Naive B cell (primary cell): ENCODE measurements at regions not wholly inside any gene's neighbourhood (a gene's known extent, or its start where the extent isn't known, plus 50 kb on each side); places are given as distances from the start of the nearest gene placed in this dataset.
"Not testable (repeated sequence)": the region's sequence is repeated elsewhere in the genome, so short reads cannot be mapped to it uniquely, and the experiment has no call there.

Experiments used
- ATAC-seq, 2 donors: fragments of 150-1000 bp; cut with Tn5 transposase; 2 replicates each; pipeline ENCODE4 v1.10.0; 2021; ENCODE audit warnings: low read depth in 2 of 2, mild to moderate bottlenecking in 2 of 2, moderate library complexity in 2 of 2
- DNase-seq: peaks from one replicate; pipeline ENCODE4 v3.0.0; 2022
- H3K27ac Mint-ChIP-seq, 6 donors: one replicate each; pipeline ENCODE4 v1.8.0; 2020 to 2022; ENCODE audit warnings: mild to moderate bottlenecking in 6 of 6, mixed read lengths in 6 of 6, moderate library complexity in 5 of 6, inconsistent platforms in 2 of 6
- H3K27me3 Mint-ChIP-seq, 3 donors: one replicate each; pipeline ENCODE4 v1.8.0; 2021 to 2022; ENCODE audit warnings: mixed read lengths in 3 of 3, mild to moderate bottlenecking in 1 of 3
- H3K36me3 Mint-ChIP-seq, 2 donors: one replicate each; pipeline ENCODE4 v1.8.0; 2020 to 2022; ENCODE audit warnings: mixed read lengths in 2 of 2, inconsistent platforms in 1 of 2, mild to moderate bottlenecking in 1 of 2
- H3K4me1 Mint-ChIP-seq, 3 donors: one replicate each; pipeline ENCODE4 v1.8.0; 2020 to 2022; ENCODE audit warnings: mixed read lengths in 3 of 3, inconsistent platforms in 1 of 3, mild to moderate bottlenecking in 1 of 3, moderate library complexity in 1 of 3
- H3K4me3 Mint-ChIP-seq, 8 donors: one replicate each; pipeline ENCODE4 v1.8.0; 2020 to 2022; ENCODE audit warnings: mild to moderate bottlenecking in 8 of 8, mixed read lengths in 8 of 8, moderate library complexity in 8 of 8, inconsistent platforms in 2 of 8
- H3K9me3 Mint-ChIP-seq, 7 donors: one replicate each; pipeline ENCODE4 v1.8.0; 2020 to 2022; ENCODE audit warnings: mixed read lengths in 7 of 7, mild to moderate bottlenecking in 5 of 7, inconsistent platforms in 2 of 7, moderate library complexity in 1 of 7

DNA sequence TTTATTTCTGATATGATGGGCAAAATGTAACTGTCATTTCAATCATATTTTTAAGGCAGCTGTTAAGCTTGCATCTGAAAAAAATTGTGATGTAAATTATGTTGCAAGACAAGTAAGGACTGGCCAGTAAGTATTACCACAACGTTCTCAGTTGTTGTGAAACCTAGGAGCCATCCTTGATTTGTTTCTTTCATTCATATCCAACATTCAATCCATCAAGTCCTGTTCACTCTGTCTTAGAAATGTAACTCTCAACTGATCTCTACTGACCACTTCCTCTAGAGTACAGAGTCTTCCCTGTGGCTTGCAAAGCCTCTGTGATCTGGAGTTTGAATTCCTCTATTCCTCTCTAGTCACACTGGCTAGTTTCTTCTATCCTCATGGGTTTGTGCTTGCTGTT lies 161.4 kb upstream of the MAD2L1 start:
- H3K27me3 Mint-ChIP-seq, result no peaks in the 10 kb centered on the region

DNA sequence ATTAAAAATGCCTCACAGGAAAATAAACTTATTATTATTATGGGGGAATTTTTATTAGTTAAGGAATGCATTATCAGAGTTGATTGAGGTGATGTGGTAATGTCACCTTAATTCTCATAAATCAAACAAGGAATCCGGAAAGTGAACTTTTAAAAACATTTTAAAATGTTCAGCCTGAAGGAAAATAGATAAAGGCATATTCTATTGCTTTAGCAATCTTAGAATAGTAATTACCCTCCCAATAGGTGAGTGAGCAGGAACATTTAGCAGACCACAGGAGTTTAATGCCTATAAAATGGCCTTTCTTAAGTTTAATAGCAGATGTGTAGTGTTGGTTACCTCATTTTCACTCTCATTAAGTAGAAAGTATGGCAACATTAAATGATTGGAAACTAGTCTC lies 160.9 kb upstream of the MAD2L1 start:
- ATAC-seq, result no peak

More for the DNA sequence above, 161.4 kb upstream of the MAD2L1 start:
- DNase-seq, result no peak
- no peak overlapping the region for H3K4me3 Mint-ChIP-seq
- ATAC-seq, result no peak
- no peak overlapping the region for H3K27ac Mint-ChIP-seq
- H3K36me3 Mint-ChIP-seq, result no peaks in the 10 kb centered on the region
- H3K4me1 Mint-ChIP-seq, result no peaks in the 10 kb centered on the region
- H3K9me3 Mint-ChIP-seq, result peaks cover 0 to 17% (median 2%) of the 10 kb centered on the region in 7 donors

GRCh38 chr4:120225527-120225926 lies 158.9 kb upstream of the MAD2L1 start:
- ATAC-seq, result no peak
- Mint-ChIP-seq H3K27ac (no peak overlapping the region), H3K36me3 (peaks cover 0 to 2% of the 10 kb centered on the region in 2 donors), H3K9me3 (peaks cover 0 to 8% (median 0%) of the 10 kb centered on the region in 7 donors), H3K4me3 (no peak overlapping the region), H3K4me1 (no peaks in the 10 kb centered on the region), H3K27me3 (no peaks in the 10 kb centered on the region)
- DNase-seq, result no peak

More for the DNA sequence above, 160.9 kb upstream of the MAD2L1 start:
- no peaks in the 10 kb centered on the region for H3K36me3 Mint-ChIP-seq
- no peaks in the 10 kb centered on the region for H3K27me3 Mint-ChIP-seq
- H3K4me3 Mint-ChIP-seq, result no peak overlapping the region
- H3K4me1 Mint-ChIP-seq, result no peaks in the 10 kb centered on the region
- no peak overlapping the region for H3K27ac Mint-ChIP-seq
- DNase-seq, result no peak
- H3K9me3 Mint-ChIP-seq, result peaks cover 0 to 17% (median 2%) of the 10 kb centered on the region in 7 donors

GRCh38 chr4:120218981-120219380 lies 152.3 kb upstream of the MAD2L1 start:
- Mint-ChIP-seq H3K9me3 (peaks cover 0 to 19% (median 6%) of the 10 kb centered on the region in 7 donors), H3K4me3 (no peak overlapping the region), H3K36me3 (peaks cover 0 to 5% of the 10 kb centered on the region in 2 donors), H3K27me3 (no peaks in the 10 kb centered on the region), H3K4me1 (no peaks in the 10 kb centered on the region), H3K27ac (no peak overlapping the region)
- ATAC-seq (no peak), DNase-seq (no peak)

GRCh38 chr4:120215350-120215749 lies 148.7 kb upstream of the MAD2L1 start:
- no peak for ATAC-seq
- Mint-ChIP-seq H3K36me3 (peaks cover 0 to 1% of the 10 kb centered on the region in 2 donors), H3K4me3 (no peak overlapping the region), H3K27me3 (no peaks in the 10 kb centered on the region), H3K27ac (no peak overlapping the region), H3K9me3 (peaks cover 0 to 11% (median 6%) of the 10 kb centered on the region in 7 donors), H3K4me1 (no peaks in the 10 kb centered on the region)
- no peak for DNase-seq

- Mint-ChIP-seq H3K27ac (no peak overlapping the region), H3K4me3 (no peak overlapping the region), H3K4me1 (no peaks in the 10 kb centered on the region), H3K9me3 (peaks cover 0 to 10% (median 4%) of the 10 kb centered on the region in 7 donors), H3K27me3 (no peaks in the 10 kb centered on the region), H3K36me3 (no peaks in the 10 kb centered on the region)
- no peak for DNase-seq
- ATAC-seq, result no peak
Measured at GRCh38 chr4:120211408-120212015, 144.9 kb upstream of the MAD2L1 start.

DNA sequence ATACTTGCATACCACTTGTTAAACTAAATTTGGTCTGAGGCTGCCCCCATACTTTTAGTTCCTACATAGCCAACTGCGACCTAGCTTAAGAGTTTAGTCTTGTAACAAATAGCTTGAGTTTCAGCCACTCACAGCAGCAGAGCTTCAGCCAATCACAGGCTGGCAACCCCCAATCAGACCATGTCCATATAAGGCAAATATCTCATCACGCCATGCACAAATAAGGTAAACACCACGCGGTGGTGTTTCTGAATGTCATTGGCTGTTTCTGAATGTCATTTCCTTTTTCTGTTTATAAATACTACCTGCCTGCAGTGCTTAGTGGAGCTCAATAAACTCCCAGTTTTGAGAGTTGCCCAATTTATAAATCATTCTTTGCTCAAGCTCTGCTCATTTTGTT lies 143.1 kb upstream of the MAD2L1 start:
- no peak for ATAC-seq
- no peaks in the 10 kb centered on the region for H3K27me3 Mint-ChIP-seq
- H3K4me1 Mint-ChIP-seq, result no peaks in the 10 kb centered on the region

DNA sequence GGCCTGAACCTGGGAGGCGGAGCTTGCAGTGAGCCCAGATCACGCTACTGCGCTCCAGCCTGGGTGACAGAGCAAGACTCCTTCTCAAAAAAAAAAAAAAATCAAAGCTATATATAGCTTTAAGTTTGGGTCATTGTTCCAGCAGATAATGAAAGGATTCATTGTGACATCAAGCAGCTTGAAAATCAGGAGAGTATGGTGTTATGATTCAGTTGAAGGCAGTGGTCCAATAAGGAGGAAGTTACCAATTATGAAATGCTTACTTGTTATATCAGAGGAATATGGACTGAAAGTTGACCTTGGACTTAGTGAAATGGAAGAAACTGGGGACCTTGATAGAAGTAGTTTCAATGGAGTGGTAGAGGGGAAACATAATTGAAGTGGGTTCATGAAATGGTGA lies 140.4 kb upstream of the MAD2L1 start:
- peak overlapping the region in 1 of 6 donors; percentile 29 for H3K27ac Mint-ChIP-seq
- H3K27me3 Mint-ChIP-seq, result no peaks in the 10 kb centered on the region
- ATAC-seq, result no peak
- H3K4me3 Mint-ChIP-seq, result no peak overlapping the region
- H3K4me1 Mint-ChIP-seq, result no peaks in the 10 kb centered on the region
- peaks cover 0 to 13% (median 4%) of the 10 kb centered on the region in 7 donors for H3K9me3 Mint-ChIP-seq
- no peak for DNase-seq
- H3K36me3 Mint-ChIP-seq, result no peaks in the 10 kb centered on the region

More for the DNA sequence above, 143.1 kb upstream of the MAD2L1 start:
- peaks cover 0 to 13% (median 4%) of the 10 kb centered on the region in 7 donors for H3K9me3 Mint-ChIP-seq
- H3K36me3 Mint-ChIP-seq, result no peaks in the 10 kb centered on the region
- no peak overlapping the region for H3K4me3 Mint-ChIP-seq
- no peak for DNase-seq
- no peak overlapping the region for H3K27ac Mint-ChIP-seq

- Mint-ChIP-seq H3K4me3 (no peak overlapping the region), H3K9me3 (peaks cover 0 to 11% (median 4%) of the 10 kb centered on the region in 7 donors), H3K36me3 (no peaks in the 10 kb centered on the region), H3K27ac (no peak overlapping the region), H3K27me3 (no peaks in the 10 kb centered on the region), H3K4me1 (no peaks in the 10 kb centered on the region)
- ATAC-seq (no peak), DNase-seq (no peak)
Measured at GRCh38 chr4:120202222-120202621, 135.6 kb upstream of the MAD2L1 start.

DNA sequence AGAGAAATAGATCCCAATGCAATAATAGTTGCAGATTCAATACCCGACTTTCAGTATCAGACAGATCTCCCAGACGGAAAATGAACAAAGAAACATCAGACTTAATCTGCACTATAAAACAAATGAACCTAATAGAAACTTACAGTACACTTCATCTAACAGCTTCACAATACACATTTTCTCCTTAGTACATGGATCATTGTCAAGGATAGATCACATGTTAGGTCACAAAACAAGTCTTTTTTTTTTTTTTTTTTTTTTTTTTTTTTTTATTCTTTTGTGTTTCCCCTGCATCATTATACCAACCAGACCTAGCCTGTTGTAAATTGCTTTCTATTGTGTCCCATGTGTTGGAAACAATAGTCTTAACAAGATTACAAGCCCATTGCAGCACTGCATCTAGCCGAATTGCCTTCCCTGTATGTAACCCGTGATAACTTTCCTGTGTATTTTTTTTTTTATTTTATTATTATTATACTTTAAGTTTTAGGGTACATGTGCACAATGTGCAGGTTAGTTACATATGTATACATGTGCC lies 134.0 kb upstream of the MAD2L1 start:
- H3K27me3 Mint-ChIP-seq, H3K4me1 Mint-ChIP-seq, H3K9me3 Mint-ChIP-seq, ATAC-seq, H3K27ac Mint-ChIP-seq, H3K4me3 Mint-ChIP-seq, H3K36me3 Mint-ChIP-seq, DNase-seq: not testable (repeated sequence)

GRCh38 chr4:120198411-120198810 lies 131.8 kb upstream of the MAD2L1 start:
- peaks cover 0 to 7% (median 0%) of the 10 kb centered on the region in 7 donors for H3K9me3 Mint-ChIP-seq
- no peaks in the 10 kb centered on the region for H3K4me1 Mint-ChIP-seq
- H3K36me3 Mint-ChIP-seq, result no peaks in the 10 kb centered on the region
- DNase-seq (no peak), ATAC-seq (no peak)
- H3K4me3 Mint-ChIP-seq, result no peak overlapping the region
- no peak overlapping the region for H3K27ac Mint-ChIP-seq
- H3K27me3 Mint-ChIP-seq, result no peaks in the 10 kb centered on the region

DNA sequence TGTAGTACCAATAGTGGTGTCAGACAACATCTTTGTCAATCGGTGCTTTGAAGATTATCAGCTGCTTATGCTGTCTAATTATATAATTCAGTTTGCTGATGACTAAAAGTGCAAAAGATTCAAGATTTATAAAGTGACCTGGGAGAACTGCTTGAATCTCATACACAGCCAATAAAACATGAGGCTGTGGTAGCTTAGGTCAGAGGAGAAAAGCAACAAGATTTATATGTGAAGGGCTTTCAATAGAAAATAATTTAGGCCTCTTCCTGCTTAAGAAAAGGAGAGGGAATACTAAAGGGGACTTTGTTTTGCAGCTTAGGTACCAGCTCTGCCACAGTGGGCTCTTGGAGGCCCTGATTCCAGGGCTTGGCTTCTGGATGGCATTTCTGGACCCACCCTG lies 111.0 kb upstream of the MAD2L1 start:
- H3K9me3 Mint-ChIP-seq, result peaks cover 0 to 18% (median 3%) of the 10 kb centered on the region in 7 donors

DNA sequence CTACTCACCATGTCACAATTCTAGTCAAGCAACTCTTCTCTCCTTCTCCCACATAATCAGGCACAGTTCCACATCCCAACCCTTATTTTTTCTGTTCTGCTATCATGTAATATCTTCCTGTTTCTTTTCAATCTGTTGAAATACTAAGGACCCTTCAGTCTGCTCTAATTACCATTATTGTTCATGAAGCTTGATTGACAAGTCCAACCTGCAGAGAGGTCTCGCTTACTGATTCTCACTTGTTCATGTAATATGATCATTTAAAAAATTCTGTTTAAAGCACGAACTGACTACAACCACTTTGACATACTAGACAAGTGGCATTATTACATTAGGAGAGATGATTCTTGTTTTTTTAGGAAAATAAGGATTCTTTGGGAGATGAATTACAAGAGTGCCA lies 108.6 kb upstream of the MAD2L1 start:
- no peaks in the 10 kb centered on the region for H3K4me1 Mint-ChIP-seq
- H3K36me3 Mint-ChIP-seq, result peaks cover 0 to 6% of the 10 kb centered on the region in 2 donors
- DNase-seq (no peak), ATAC-seq (no peak)
- peaks cover 0 to 9% (median 1%) of the 10 kb centered on the region in 7 donors for H3K9me3 Mint-ChIP-seq
- H3K27me3 Mint-ChIP-seq, result peaks cover 0 to 17% (median 0%) of the 10 kb centered on the region in 3 donors
- no peak overlapping the region for H3K4me3 Mint-ChIP-seq
- H3K27ac Mint-ChIP-seq, result no peak overlapping the region

More for the DNA sequence above, 111.0 kb upstream of the MAD2L1 start:
- ATAC-seq (no peak), DNase-seq (no peak)
- Mint-ChIP-seq H3K4me1 (no peaks in the 10 kb centered on the region), H3K27ac (no peak overlapping the region), H3K36me3 (peaks cover 0 to 6% of the 10 kb centered on the region in 2 donors), H3K27me3 (peaks cover 0 to 17% (median 0%) of the 10 kb centered on the region in 3 donors), H3K4me3 (no peak overlapping the region)

- Mint-ChIP-seq H3K27me3 (peaks cover 0 to 5% (median 0%) of the 10 kb centered on the region in 3 donors), H3K27ac (no peak overlapping the region), H3K36me3 (no peaks in the 10 kb centered on the region), H3K4me3 (no peak overlapping the region), H3K9me3 (no peaks in the 10 kb centered on the region), H3K4me1 (no peaks in the 10 kb centered on the region)
- DNase-seq (no peak), ATAC-seq (no peak)
Measured at GRCh38 chr4:120163895-120164294, 97.2 kb upstream of the MAD2L1 start.
